Loucy (cell line): ENCODE measurements at regions not wholly inside any gene's neighbourhood (a gene's known extent, or its start where the extent isn't known, plus 50 kb on each side); places are given as distances from the start of the nearest gene placed in this dataset.

Experiments
- H2AFZ ChIP-seq: fragments of 200-600 bp; sonication (generic); 2 replicates; pipeline ENCODE4 v1.6.0; 2016; ENCODE audit warnings: antibody characterized with exemption, mild to moderate bottlenecking, low read length, moderate library complexity
- H3F3A ChIP-seq: fragments of 200-600 bp; 2 replicates; pipeline ENCODE4 v1.6.0; 2016; ENCODE audit warnings: antibody characterized with exemption, low read depth, mild to moderate bottlenecking
- H3K27me3 ChIP-seq: fragments of 200-600 bp; sonication (generic); 2 replicates; pipeline ENCODE4 v1.6.1; 2014; ENCODE audit warnings: low read length, mild to moderate bottlenecking; ENCODE audit not compliant: insufficient read depth, poor library complexity, severe bottlenecking
- H3K36me3 ChIP-seq: fragments of 200-600 bp; sonication (generic); 2 replicates; pipeline ENCODE4 v1.6.1; 2016; ENCODE audit warnings: low read length; ENCODE audit not compliant: insufficient read depth
- H3K4me1 ChIP-seq: fragments of 200-600 bp; sonication (generic); 2 replicates; pipeline ENCODE4 v1.5.1; 2014; ENCODE audit warnings: low read length, mild to moderate bottlenecking; ENCODE audit not compliant: insufficient read depth, poor library complexity, severe bottlenecking
- H3K4me2 ChIP-seq: fragments of 200-600 bp; sonication (generic); 2 replicates; pipeline ENCODE4 v1.6.0; 2014; ENCODE audit warnings: antibody characterized with exemption, low read length, low read depth, mild to moderate bottlenecking; ENCODE audit not compliant: poor library complexity, severe bottlenecking
- H3K4me3 ChIP-seq: fragments of 200-600 bp; sonication (generic); 2 replicates; pipeline ENCODE4 v1.5.1; 2014; ENCODE audit warnings: low read length, mild to moderate bottlenecking, mixed read lengths; ENCODE audit not compliant: poor library complexity, severe bottlenecking
- H3K79me2 ChIP-seq: fragments of 200-600 bp; sonication (generic); 2 replicates; pipeline ENCODE4 v1.6.1; 2014; ENCODE audit warnings: low read length; ENCODE audit not compliant: insufficient read depth
- H3K9ac ChIP-seq: fragments of 200-600 bp; sonication (generic); 2 replicates; pipeline ENCODE4 v1.6.0; 2014; ENCODE audit warnings: mild to moderate bottlenecking, low read depth, low read length, moderate library complexity; ENCODE audit not compliant: poor library complexity, severe bottlenecking
- H3K9me2 ChIP-seq: fragments of 200-600 bp; sonication (generic); replicated peaks from 2 replicates; pipeline ENCODE4 v1.6.1; 2016; ENCODE audit warnings: low read depth, low read length, mixed read lengths
- H3K9me3 ChIP-seq: fragments of 200-600 bp; sonication (generic); 2 replicates; pipeline ENCODE4 v1.6.1; 2014; ENCODE audit warnings: mild to moderate bottlenecking, antibody characterized with exemption, low read length, low read depth; ENCODE audit not compliant: insufficient read depth
- H4K20me1 ChIP-seq: fragments of 200-600 bp; sonication (generic); 2 replicates; pipeline ENCODE4 v1.6.0; 2014; ENCODE audit warnings: antibody characterized with exemption, low read length, mild to moderate bottlenecking; ENCODE audit not compliant: insufficient read depth, poor library complexity, severe bottlenecking
- EZH2phosphoT487 ChIP-seq: fragments of 200-600 bp; IDR thresholded peaks from 2 replicates; pipeline ENCODE4 v1.6.1; 2018; ENCODE audit warnings: antibody characterized with exemption, mild to moderate bottlenecking, moderate library complexity, borderline replicate concordance
- TF ChIP-seq, protein P1 (sequence below): fragments of 200-600 bp; sonication (generic); conservative IDR thresholded peaks from 2 replicates; pipeline ENCODE4 v1.5.1; 2014; ENCODE audit warnings: mild to moderate bottlenecking, antibody characterized with exemption, low read length

DNA sequence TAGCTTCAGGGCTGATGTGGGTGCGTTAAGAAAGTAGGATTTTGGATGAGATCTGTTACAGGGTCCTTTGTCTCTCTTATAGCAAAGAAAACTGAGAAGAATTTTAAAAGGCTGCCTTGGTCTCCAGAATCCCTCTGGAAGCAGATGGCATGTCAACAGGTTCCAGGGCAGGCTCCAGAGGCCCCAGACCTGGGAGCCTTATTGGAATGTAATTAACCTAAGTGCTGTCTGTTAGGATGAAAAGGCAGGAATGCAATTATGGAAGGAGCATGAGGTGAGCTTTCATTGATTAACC, 97.2 kb upstream of the PKDCC start:
- Histone ChIP-seq H3K27me3 (no peaks in the 10 kb centered on the region), H3K9me3 (no peaks in the 10 kb centered on the region), H2AFZ (no peak overlapping the region), H3K79me2 (no peaks in the 10 kb centered on the region), H3K36me3 (no peaks in the 10 kb centered on the region), H3K9me2 (no peaks in the 10 kb centered on the region), H4K20me1 (no peaks in the 10 kb centered on the region), H3K4me1 (no peaks in the 10 kb centered on the region), H3K4me3 (no peak overlapping the region), H3K9ac (no peak overlapping the region), H3F3A (no peaks in the 10 kb centered on the region), H3K4me2 (no peak overlapping the region)
- TF ChIP-seq EZH2phosphoT487, result no peak
- TF ChIP-seq, protein P1, sequence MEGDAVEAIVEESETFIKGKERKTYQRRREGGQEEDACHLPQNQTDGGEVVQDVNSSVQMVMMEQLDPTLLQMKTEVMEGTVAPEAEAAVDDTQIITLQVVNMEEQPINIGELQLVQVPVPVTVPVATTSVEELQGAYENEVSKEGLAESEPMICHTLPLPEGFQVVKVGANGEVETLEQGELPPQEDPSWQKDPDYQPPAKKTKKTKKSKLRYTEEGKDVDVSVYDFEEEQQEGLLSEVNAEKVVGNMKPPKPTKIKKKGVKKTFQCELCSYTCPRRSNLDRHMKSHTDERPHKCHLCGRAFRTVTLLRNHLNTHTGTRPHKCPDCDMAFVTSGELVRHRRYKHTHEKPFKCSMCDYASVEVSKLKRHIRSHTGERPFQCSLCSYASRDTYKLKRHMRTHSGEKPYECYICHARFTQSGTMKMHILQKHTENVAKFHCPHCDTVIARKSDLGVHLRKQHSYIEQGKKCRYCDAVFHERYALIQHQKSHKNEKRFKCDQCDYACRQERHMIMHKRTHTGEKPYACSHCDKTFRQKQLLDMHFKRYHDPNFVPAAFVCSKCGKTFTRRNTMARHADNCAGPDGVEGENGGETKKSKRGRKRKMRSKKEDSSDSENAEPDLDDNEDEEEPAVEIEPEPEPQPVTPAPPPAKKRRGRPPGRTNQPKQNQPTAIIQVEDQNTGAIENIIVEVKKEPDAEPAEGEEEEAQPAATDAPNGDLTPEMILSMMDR, result no peak

DNA sequence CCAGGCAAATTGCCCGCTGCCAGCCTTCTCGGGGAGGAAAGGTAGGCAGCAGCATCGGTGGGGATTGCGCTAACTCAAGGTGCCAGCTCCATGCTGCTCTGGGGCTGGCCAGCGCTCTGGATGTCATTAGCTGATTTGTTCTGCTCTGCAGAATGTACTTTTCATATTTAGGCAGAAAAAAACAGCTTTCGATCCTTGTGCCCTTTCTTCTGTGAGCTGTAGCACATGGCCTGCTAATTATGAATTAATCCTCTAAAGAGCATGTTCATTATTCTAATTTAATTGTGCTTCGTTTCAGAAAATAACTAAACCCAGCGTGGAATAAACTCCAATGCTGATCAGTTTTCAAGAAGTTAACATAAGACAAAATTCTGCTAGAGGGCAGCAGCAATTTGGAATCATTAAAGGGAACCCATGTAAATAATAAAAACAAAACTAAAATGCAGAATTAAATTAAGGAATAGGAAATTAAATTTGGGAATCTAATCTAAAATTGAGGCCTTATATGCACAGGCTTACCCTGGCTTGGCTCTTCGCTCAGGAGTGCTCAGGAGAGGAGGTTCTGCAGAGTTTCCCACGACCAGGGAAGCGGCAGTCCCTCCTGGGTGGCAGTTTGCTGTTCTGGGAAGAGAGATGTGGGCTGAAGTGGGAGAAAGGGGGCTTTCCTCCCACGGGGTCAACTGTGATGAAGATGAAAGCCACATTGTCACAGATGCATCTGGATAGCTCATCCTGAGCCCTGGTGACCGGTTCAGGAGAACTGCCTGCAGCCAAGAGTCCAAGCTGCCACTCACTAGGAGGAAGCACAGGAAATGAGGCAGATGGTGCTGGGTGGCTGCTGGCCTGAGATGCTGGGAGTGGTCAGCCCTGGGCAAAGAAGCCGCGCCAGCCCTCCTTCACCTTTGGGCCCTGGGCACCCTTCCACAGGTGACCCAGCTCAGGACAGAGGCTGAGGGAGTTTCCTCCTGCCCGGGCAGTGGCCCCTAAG, 93.2 kb upstream of the PKDCC start:
- H3K27me3 ChIP-seq, result no peaks in the 10 kb centered on the region
- H4K20me1 ChIP-seq, result no peaks in the 10 kb centered on the region
- H3K9me3 ChIP-seq, result no peaks in the 10 kb centered on the region
- no peaks in the 10 kb centered on the region for H3K9me2 ChIP-seq
- H3F3A ChIP-seq, result no peaks in the 10 kb centered on the region
- no peak overlapping the region for H3K9ac ChIP-seq
- no peaks in the 10 kb centered on the region for H3K36me3 ChIP-seq
- no peaks in the 10 kb centered on the region for H3K79me2 ChIP-seq
- TF ChIP-seq, protein P1, result no peak
- TF ChIP-seq EZH2phosphoT487, result no peak
- no peaks in the 10 kb centered on the region for H3K4me1 ChIP-seq
- H3K4me3 ChIP-seq, result no peak overlapping the region
- no peak overlapping the region for H3K4me2 ChIP-seq
- H2AFZ ChIP-seq, result no peak overlapping the region

DNA sequence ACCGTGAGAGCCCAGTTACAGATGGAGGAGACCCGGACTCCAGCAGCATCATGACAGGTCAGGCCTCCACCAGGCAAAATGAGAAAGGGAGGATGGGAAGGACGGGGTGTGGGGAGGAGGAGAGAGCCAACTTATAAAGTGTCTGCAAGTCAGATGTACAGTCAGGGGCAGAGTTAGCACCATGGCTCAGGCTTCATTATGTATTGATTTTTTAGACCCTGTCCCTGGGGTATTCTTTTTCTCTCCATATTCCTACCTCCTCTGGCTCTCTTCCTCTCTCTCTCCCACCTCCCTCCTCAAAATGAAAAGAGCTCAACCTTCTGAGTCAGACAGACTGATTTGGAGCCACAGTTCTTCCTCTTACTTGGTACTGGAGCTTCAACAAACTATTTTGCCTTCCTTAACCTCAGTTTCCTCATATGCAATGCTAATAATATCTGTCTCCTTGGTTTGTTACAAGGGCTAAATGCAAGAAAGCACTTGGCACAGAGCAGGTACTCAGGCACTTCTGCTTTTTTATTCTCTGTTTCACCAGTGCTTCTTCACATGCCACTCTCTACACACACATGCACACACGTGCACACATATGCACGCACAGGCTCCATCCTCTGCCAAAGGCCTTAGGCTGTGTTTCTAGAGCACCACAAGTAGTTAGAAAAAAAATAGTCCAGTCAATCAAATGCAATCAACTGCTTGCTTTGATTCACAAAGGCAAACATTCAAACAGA, 92.3 kb upstream of the PKDCC start:
- Histone ChIP-seq H3K9me3 (no peaks in the 10 kb centered on the region), H3K9me2 (no peaks in the 10 kb centered on the region), H3K4me1 (no peaks in the 10 kb centered on the region), H3K9ac (no peak overlapping the region), H3K36me3 (no peaks in the 10 kb centered on the region), H3K4me2 (no peak overlapping the region), H2AFZ (no peak overlapping the region), H3F3A (no peaks in the 10 kb centered on the region), H3K27me3 (no peaks in the 10 kb centered on the region), H4K20me1 (no peaks in the 10 kb centered on the region), H3K4me3 (no peak overlapping the region), H3K79me2 (no peaks in the 10 kb centered on the region)
- TF ChIP-seq, protein P1, result no peak
- TF ChIP-seq EZH2phosphoT487, result no peak
